OCI-LY1 (cell line): ENCODE measurements at regions not wholly inside any gene's neighbourhood (a gene's known extent, or its start where the extent isn't known, plus 50 kb on each side); places are given as distances from the start of the nearest gene placed in this dataset.

Source experiments
- EZH2 ChIP-seq: fragments of 200-600 bp; sonication (generic), shearing (Covaris generic); IDR thresholded peaks from 2 replicates; pipeline ENCODE4 v1.8.0; 2017; ENCODE audit warnings: borderline replicate concordance, mixed run types, mild to moderate bottlenecking, antibody characterized with exemption, low read length, moderate library complexity, mixed read lengths
- TF ChIP-seq, protein P1 (sequence below): fragments of 200-600 bp; sonication (generic), shearing (Covaris generic); IDR thresholded peaks from 2 replicates; pipeline ENCODE4 v1.5.1; 2017; ENCODE audit warnings: mild to moderate bottlenecking, antibody characterized with exemption, low read length, moderate library complexity, mixed read lengths

DNA sequence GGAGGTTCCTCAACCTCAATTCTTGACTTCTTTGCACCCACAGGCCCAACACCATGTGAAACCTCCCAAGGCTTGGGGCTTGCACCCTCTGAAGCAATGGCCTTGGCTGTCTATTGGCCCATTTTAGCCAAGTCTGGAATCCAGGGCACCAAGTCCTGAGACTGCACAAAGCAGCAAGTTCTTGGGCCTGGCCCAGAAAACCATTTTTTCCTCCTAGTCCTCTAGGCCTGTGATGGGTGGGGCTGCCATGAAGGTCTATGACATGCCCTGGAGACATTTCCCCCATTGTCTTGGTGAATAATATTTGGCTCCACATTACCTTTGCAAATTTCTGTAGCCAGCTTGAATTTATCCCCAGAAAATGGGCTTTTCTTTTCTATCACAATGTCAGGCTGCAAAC is 849.6 kb upstream of the MANEA start:
- no peak for TF ChIP-seq EZH2
- TF ChIP-seq, protein P1, sequence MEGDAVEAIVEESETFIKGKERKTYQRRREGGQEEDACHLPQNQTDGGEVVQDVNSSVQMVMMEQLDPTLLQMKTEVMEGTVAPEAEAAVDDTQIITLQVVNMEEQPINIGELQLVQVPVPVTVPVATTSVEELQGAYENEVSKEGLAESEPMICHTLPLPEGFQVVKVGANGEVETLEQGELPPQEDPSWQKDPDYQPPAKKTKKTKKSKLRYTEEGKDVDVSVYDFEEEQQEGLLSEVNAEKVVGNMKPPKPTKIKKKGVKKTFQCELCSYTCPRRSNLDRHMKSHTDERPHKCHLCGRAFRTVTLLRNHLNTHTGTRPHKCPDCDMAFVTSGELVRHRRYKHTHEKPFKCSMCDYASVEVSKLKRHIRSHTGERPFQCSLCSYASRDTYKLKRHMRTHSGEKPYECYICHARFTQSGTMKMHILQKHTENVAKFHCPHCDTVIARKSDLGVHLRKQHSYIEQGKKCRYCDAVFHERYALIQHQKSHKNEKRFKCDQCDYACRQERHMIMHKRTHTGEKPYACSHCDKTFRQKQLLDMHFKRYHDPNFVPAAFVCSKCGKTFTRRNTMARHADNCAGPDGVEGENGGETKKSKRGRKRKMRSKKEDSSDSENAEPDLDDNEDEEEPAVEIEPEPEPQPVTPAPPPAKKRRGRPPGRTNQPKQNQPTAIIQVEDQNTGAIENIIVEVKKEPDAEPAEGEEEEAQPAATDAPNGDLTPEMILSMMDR: no peak
